ENCODE measurements at regions not wholly inside any gene's neighbourhood (a gene's known extent, or its start where the extent isn't known, plus 50 kb on each side); places are given as distances from the start of the nearest gene placed in this dataset.

DNA sequence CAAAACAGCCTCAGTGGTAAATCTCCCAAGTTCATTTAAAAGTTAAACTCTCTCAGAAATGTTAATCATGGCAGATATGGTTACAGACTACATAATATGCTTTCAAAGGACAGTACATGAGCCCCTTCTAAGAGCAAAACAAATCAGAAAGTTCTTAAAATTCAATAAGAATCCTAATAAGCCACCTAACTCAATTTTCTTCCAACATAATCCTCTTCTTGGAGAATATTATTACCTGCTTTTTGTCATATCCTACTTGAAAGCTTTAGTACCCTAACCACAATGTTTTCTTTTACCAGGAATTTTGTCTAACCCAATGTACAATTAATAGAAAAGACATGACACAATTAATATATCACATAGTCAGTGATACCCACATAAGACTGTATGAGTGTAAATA, 236.5 kb upstream of the ATP2B1 start:
- Histone ChIP-seq H3F3A (ENCODE audit: insufficient read depth) (no peaks in the 10 kb centered on the region), H3K9me2 (replicated peaks; ENCODE audit: insufficient read depth, low read length) (no peaks in the 10 kb centered on the region), H3K36me3 (ENCODE audit: low read length) (no peaks in the 10 kb centered on the region), H3K9me3 (ENCODE audit: insufficient read depth, low read length) (no peaks in the 10 kb centered on the region), H4K20me1 (ENCODE audit: low read depth, low read length) (no peaks in the 10 kb centered on the region), H3K27ac (ENCODE audit: low read depth, low read length) (no peak overlapping the region), H3K9ac (ENCODE audit: low read length) (no peak overlapping the region), H3K4me3 (ENCODE audit: insufficient read depth, low read length, poor library complexity, severe bottlenecking) (no peak overlapping the region), H3K27me3 (ENCODE audit: low read length) (no peaks in the 10 kb centered on the region), H2AFZ (ENCODE audit: low read depth, low read length, severe bottlenecking) (no peak overlapping the region), H3K79me2 (ENCODE audit: insufficient read depth, low read length) (no peaks in the 10 kb centered on the region), H3K4me2 (ENCODE audit: low read depth, low read length, poor library complexity, severe bottlenecking) (no peak overlapping the region)
- TF ChIP-seq, protein P1, sequence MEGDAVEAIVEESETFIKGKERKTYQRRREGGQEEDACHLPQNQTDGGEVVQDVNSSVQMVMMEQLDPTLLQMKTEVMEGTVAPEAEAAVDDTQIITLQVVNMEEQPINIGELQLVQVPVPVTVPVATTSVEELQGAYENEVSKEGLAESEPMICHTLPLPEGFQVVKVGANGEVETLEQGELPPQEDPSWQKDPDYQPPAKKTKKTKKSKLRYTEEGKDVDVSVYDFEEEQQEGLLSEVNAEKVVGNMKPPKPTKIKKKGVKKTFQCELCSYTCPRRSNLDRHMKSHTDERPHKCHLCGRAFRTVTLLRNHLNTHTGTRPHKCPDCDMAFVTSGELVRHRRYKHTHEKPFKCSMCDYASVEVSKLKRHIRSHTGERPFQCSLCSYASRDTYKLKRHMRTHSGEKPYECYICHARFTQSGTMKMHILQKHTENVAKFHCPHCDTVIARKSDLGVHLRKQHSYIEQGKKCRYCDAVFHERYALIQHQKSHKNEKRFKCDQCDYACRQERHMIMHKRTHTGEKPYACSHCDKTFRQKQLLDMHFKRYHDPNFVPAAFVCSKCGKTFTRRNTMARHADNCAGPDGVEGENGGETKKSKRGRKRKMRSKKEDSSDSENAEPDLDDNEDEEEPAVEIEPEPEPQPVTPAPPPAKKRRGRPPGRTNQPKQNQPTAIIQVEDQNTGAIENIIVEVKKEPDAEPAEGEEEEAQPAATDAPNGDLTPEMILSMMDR (IDR thresholded peaks at IDR 0.05; ENCODE audit: insufficient read depth, low read length, poor library complexity, severe bottlenecking): no peak
- TF ChIP-seq EZH2phosphoT487 (conservative IDR thresholded peaks at IDR 0.05; ENCODE audit: low read length): no peak

DNA sequence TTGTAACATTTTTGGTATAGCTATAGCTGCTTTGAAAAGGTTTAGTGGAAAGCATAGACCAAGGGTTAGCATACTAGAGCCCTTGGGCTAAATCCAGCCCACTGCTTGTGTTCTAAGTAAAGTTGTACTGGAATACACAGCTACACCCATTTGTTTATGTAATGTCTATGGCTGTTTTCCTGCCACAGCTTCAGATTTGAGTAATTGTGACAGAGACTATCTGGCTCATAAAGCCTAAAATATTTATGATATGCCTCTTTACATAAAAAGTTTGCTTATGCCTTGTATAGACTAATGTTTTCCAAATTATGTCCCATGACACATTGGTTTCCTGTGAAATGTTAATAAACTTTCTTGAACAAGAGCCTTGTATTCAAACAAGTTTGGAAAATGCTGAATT, 234.8 kb upstream of the ATP2B1 start:
- Histone ChIP-seq H3K27me3 (ENCODE audit: low read length) (no peaks in the 10 kb centered on the region), H3F3A (ENCODE audit: insufficient read depth) (no peaks in the 10 kb centered on the region), H3K4me3 (ENCODE audit: insufficient read depth, low read length, poor library complexity, severe bottlenecking) (no peak overlapping the region), H3K36me3 (ENCODE audit: low read length) (no peaks in the 10 kb centered on the region), H2AFZ (ENCODE audit: low read depth, low read length, severe bottlenecking) (no peak overlapping the region), H4K20me1 (ENCODE audit: low read depth, low read length) (no peaks in the 10 kb centered on the region), H3K9me3 (ENCODE audit: insufficient read depth, low read length) (no peaks in the 10 kb centered on the region), H3K9ac (ENCODE audit: low read length) (no peak overlapping the region), H3K27ac (ENCODE audit: low read depth, low read length) (no peak overlapping the region), H3K79me2 (ENCODE audit: insufficient read depth, low read length) (no peaks in the 10 kb centered on the region), H3K4me2 (ENCODE audit: low read depth, low read length, poor library complexity, severe bottlenecking) (no peak overlapping the region), H3K9me2 (replicated peaks; ENCODE audit: insufficient read depth, low read length) (no peaks in the 10 kb centered on the region)
- TF ChIP-seq, protein P1 (IDR thresholded peaks at IDR 0.05; ENCODE audit: insufficient read depth, low read length, poor library complexity, severe bottlenecking): no peak
- TF ChIP-seq EZH2phosphoT487 (conservative IDR thresholded peaks at IDR 0.05; ENCODE audit: low read length): no peak

DNA sequence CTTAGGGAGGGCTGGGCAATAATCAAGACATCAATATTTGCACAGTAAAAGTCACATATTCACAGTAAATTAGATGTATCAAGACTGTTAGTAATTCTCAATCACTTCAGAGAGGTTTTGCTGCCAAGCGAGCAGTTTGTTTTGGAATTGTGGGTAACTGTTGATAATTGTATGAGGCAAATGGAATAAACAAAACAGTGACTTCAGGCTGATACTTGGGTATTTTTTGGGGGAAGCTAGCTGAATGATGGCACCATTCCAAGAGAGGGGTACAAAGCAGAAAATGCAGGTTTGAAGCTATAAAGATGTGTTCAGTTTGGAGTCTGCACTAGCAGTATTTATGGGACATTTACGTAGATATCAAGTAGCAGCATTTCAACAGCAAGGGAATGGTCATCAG, 232.8 kb upstream of the ATP2B1 start:
- Histone ChIP-seq H3K9me3 (ENCODE audit: insufficient read depth, low read length) (no peaks in the 10 kb centered on the region), H3K36me3 (ENCODE audit: low read length) (no peaks in the 10 kb centered on the region), H4K20me1 (ENCODE audit: low read depth, low read length) (no peaks in the 10 kb centered on the region), H3K9ac (ENCODE audit: low read length) (no peak overlapping the region), H3K4me3 (ENCODE audit: insufficient read depth, low read length, poor library complexity, severe bottlenecking) (no peak overlapping the region), H3K27me3 (ENCODE audit: low read length) (no peaks in the 10 kb centered on the region), H3K79me2 (ENCODE audit: insufficient read depth, low read length) (no peaks in the 10 kb centered on the region), H3K4me2 (ENCODE audit: low read depth, low read length, poor library complexity, severe bottlenecking) (no peak overlapping the region), H3F3A (ENCODE audit: insufficient read depth) (no peaks in the 10 kb centered on the region), H3K27ac (ENCODE audit: low read depth, low read length) (no peak overlapping the region), H2AFZ (ENCODE audit: low read depth, low read length, severe bottlenecking) (no peak overlapping the region), H3K9me2 (replicated peaks; ENCODE audit: insufficient read depth, low read length) (no peaks in the 10 kb centered on the region)
- TF ChIP-seq, protein P1 (IDR thresholded peaks at IDR 0.05; ENCODE audit: insufficient read depth, low read length, poor library complexity, severe bottlenecking): no peak
- TF ChIP-seq EZH2phosphoT487 (conservative IDR thresholded peaks at IDR 0.05; ENCODE audit: low read length): no peak
